ENCODE measurements at regions not wholly inside any gene's neighbourhood (a gene's known extent, or its start where the extent isn't known, plus 50 kb on each side); places are given as distances from the start of the nearest gene placed in this dataset.

GRCh38 chr16:6714510-6714909, 618.1 kb upstream of the RBFOX1 start:
- TF ChIP-seq CTCF (IDR thresholded peaks at IDR 0.05; ENCODE audit: low read depth, low read length, poor library complexity, severe bottlenecking) (no peak), EZH2phosphoT487 (IDR thresholded peaks at IDR 0.05; ENCODE audit: borderline replicate concordance, low read length) (no peak)
